Cardiac muscle cell (in vitro differentiated cells and primary cell): ENCODE measurements at regions not wholly inside any gene's neighbourhood (a gene's known extent, or its start where the extent isn't known, plus 50 kb on each side); places are given as distances from the start of the nearest gene placed in this dataset.
A peak's percentile ranks its signal among the peaks of the same experiment; 100 is the strongest.

Experiments
- DNase-seq, 2 donors: peaks; one replicate each; pipeline versions ENCODE4 v3.0.0 to v3.0.0-alpha.2; 2010 to 2017; ENCODE audit warnings: low read depth in 1 of 2, low spot score in 1 of 2
- H3K27ac ChIP-seq: fragments of 200-600 bp; sonication (generic); 2 replicates; pipeline ENCODE4 v1.5.1; 2016
- H3K27me3 ChIP-seq: fragments of 200-600 bp; sonication (generic); 2 replicates; pipeline ENCODE4 v1.6.0; 2016; ENCODE audit warnings: control low read depth
- H3K36me3 ChIP-seq: fragments of 200-600 bp; sonication (generic); 2 replicates; pipeline ENCODE4 v1.5.1; 2016; ENCODE audit warnings: control low read depth
- H3K4me1 ChIP-seq: fragments of 200-600 bp; sonication (generic); 2 replicates; pipeline ENCODE4 v1.8.1; 2017; ENCODE audit warnings: low read depth, mild to moderate bottlenecking, mixed run types
- H3K4me3 ChIP-seq: fragments of 200-600 bp; sonication (generic); 2 replicates; pipeline ENCODE4 v1.5.1; 2016; ENCODE audit warnings: mild to moderate bottlenecking
- H3K9me3 ChIP-seq: fragments of 200-600 bp; sonication (generic); 2 replicates; pipeline ENCODE4 v1.5.1; 2017; ENCODE audit warnings: low read depth, mild to moderate bottlenecking, control low read depth
- TF ChIP-seq, protein P1 (sequence below): IDR thresholded peaks from 2 replicates; pipeline ENCODE4 v1.5.1; 2012; ENCODE audit warnings: low read depth, mild to moderate bottlenecking, low read length

DNA sequence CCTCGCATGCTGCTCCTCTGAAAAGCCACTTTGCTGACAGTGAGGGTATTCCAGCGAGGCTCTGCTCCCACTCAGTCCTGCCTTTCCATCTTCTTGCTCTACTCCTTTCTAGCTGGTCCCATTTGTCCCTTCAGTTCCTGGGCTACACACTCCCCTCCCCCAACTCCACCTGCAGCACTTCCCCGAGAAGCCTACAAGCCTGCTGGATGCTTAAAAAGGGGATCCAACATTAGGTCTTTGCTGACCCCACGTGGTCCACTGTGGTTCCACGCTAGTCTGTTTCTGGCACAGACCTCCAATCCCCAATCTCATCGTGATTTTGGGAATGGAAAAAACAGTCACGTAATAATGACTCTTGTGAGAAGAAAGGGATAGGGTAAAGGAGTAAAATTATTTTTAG, 121.6 kb upstream of the SNX19 start:
- no peaks in the 10 kb centered on the region for H3K4me1 ChIP-seq
- H3K4me3 ChIP-seq: no peak overlapping the region
- no peaks in the 10 kb centered on the region for H3K36me3 ChIP-seq
- TF ChIP-seq, protein P1, sequence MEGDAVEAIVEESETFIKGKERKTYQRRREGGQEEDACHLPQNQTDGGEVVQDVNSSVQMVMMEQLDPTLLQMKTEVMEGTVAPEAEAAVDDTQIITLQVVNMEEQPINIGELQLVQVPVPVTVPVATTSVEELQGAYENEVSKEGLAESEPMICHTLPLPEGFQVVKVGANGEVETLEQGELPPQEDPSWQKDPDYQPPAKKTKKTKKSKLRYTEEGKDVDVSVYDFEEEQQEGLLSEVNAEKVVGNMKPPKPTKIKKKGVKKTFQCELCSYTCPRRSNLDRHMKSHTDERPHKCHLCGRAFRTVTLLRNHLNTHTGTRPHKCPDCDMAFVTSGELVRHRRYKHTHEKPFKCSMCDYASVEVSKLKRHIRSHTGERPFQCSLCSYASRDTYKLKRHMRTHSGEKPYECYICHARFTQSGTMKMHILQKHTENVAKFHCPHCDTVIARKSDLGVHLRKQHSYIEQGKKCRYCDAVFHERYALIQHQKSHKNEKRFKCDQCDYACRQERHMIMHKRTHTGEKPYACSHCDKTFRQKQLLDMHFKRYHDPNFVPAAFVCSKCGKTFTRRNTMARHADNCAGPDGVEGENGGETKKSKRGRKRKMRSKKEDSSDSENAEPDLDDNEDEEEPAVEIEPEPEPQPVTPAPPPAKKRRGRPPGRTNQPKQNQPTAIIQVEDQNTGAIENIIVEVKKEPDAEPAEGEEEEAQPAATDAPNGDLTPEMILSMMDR: no peak
- no peaks in the 10 kb centered on the region for H3K9me3 ChIP-seq
- DNase-seq: peak in 1 of 2 donors; percentile 5
- H3K27ac ChIP-seq: no peak overlapping the region
- H3K27me3 ChIP-seq: no peaks in the 10 kb centered on the region

DNA sequence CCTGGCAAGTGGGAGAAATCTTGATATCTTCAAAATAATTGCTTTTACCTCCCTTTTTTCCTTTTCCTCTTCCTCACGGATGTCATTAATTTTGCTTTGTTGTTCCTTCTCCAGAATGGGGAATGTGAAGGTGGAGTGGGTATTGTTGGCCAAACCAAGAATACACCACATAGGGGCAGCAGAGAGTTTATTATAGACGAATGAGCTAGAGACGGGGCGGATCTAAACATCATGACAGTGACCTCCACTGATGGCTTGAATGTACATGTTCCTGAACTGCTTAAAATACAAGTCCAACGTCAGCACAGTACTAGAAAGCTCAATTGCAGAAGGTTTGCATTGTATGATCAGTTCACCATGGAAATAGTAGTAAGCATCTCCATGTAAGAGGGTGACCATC, 122.3 kb upstream of the SNX19 start:
- H3K4me3 ChIP-seq: no peak overlapping the region
- no peaks in the 10 kb centered on the region for H3K9me3 ChIP-seq
- no peaks in the 10 kb centered on the region for H3K36me3 ChIP-seq
- no peaks in the 10 kb centered on the region for H3K27me3 ChIP-seq
- no peak overlapping the region for H3K27ac ChIP-seq
- TF ChIP-seq, protein P1: peak; percentile 33
- peak; percentile 18 to 29 for DNase-seq
- no peaks in the 10 kb centered on the region for H3K4me1 ChIP-seq

DNA sequence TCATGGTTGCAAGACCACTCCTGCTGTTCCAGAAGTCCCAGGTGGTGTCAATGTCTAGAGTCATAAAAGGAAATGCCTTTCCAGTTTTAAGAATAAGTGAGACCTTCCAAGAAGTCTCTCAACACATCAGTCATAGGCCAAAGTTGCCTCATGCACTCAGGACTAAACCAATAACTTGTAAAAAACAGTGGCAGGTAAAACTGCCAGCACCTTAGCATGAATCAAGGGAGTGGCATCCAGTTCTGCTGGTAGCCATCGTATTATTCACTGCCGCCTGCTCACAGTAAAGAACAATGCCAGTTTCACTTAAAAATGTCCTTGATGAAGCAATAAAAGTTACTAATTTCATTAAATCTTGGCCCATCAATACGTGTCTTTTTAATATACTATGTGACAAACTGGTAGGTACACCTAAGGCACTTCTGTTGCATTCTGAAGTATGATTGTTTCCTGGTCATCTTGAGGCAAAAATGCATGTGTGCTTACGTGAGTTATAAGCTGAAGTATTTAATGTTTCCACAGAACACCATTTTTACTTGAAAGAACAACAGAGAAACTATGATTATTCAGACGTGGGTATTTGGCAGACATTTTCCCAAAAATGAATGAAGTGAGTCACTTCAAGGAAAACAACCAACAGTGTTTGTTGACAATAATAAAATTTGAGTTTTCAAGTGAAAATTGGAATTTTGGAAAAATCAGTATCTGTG, 125.2 kb upstream of the SNX19 start:
- H3K27ac ChIP-seq: no peak overlapping the region
- H3K9me3 ChIP-seq: no peaks in the 10 kb centered on the region
- DNase-seq: no peak
- no peaks in the 10 kb centered on the region for H3K36me3 ChIP-seq
- no peaks in the 10 kb centered on the region for H3K27me3 ChIP-seq
- H3K4me3 ChIP-seq: no peak overlapping the region
- TF ChIP-seq, protein P1: no peak
- H3K4me1 ChIP-seq: no peaks in the 10 kb centered on the region

DNA sequence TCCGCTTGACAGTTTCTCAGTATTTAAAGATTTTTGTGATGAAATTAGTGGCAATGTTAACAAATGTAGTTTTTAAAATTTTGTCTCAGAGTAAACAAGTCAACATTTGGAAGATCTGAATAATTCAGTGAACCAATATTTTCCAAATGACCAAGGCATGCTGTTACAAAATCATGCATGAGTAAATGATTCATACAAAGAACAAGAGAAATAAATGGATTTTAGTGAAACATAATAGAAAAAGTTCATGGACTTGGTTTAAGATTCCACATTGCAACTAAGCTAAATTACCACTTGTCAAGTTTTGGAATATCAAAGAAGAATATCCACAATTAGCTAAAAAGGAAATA, 125.7 kb upstream of the SNX19 start:
- Histone ChIP-seq H3K4me1 (no peaks in the 10 kb centered on the region), H3K9me3 (no peaks in the 10 kb centered on the region), H3K27me3 (no peaks in the 10 kb centered on the region), H3K27ac (no peak overlapping the region), H3K36me3 (no peaks in the 10 kb centered on the region), H3K4me3 (no peak overlapping the region)
- DNase-seq: no peak
- TF ChIP-seq, protein P1: no peak

DNA sequence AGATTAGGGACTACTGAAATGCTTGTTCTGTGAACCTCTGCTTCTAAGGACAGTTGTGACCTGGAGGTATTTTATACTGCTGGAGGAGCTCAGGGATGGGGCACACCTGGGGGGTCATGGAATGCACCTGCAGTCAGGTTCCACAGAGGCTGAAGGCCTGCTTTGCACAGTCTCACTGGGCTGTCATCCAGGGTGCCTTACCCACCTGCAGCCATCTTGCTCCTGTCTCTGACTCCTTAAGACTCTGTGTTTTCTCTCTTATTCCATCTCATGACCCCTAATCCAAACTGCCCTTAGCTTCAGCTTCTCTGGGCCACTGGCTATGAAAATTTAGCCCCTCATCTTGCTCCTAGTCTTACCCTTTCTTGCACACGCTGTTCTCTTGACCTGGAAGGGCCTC, 127.0 kb upstream of the SNX19 start:
- DNase-seq: no peak
- Histone ChIP-seq H3K4me1 (no peaks in the 10 kb centered on the region), H3K9me3 (no peaks in the 10 kb centered on the region), H3K27ac (no peak overlapping the region), H3K4me3 (no peak overlapping the region), H3K27me3 (no peaks in the 10 kb centered on the region), H3K36me3 (no peaks in the 10 kb centered on the region)
- TF ChIP-seq, protein P1: no peak
